GM23338 (cell line): ENCODE measurements at regions not wholly inside any gene's neighbourhood (a gene's known extent, or its start where the extent isn't known, plus 50 kb on each side); places are given as distances from the start of the nearest gene placed in this dataset.

Experiments used
- ATAC-seq: fragments of 200-7000 bp; cut with Tn5 transposase; 3 replicates; pipeline ENCODE4 v1.9.1; 2020
- DNase-seq: peaks from one replicate; pipeline ENCODE4 v3.0.0-alpha.2; 2015; ENCODE audit warnings: low spot score
- H2AFZ ChIP-seq: fragments of 200-600 bp; sonication (generic); 2 replicates; pipeline ENCODE4 v1.8.0; 2016; ENCODE audit warnings: antibody characterized with exemption, mild to moderate bottlenecking, moderate library complexity
- H3F3A ChIP-seq: fragments of 200-600 bp; sonication (generic); replicated peaks from 2 replicates; pipeline ENCODE4 v1.8.0; 2017; ENCODE audit warnings: antibody characterized with exemption, mixed run types, low read depth
- H3K27ac ChIP-seq: fragments of 200-600 bp; sonication (generic); 2 replicates; pipeline ENCODE4 v1.6.1; 2016; ENCODE audit warnings: low read depth
- H3K27me3 ChIP-seq: fragments of 200-600 bp; sonication (generic); 2 replicates; pipeline ENCODE4 v1.8.0; 2016; ENCODE audit warnings: mild to moderate bottlenecking, mixed run types, moderate library complexity; ENCODE audit not compliant: insufficient read depth
- H3K36me3 ChIP-seq: fragments of 200-600 bp; sonication (generic); 2 replicates; pipeline ENCODE4 v1.8.0; 2016; ENCODE audit warnings: mild to moderate bottlenecking; ENCODE audit not compliant: insufficient read depth
- H3K4me1 ChIP-seq: fragments of 200-600 bp; sonication (generic); 2 replicates; pipeline ENCODE4 v1.8.0; 2016; ENCODE audit warnings: mild to moderate bottlenecking, moderate library complexity; ENCODE audit not compliant: insufficient read depth
- H3K4me2 ChIP-seq: fragments of 200-600 bp; sonication (generic); 2 replicates; pipeline ENCODE4 v1.7.1; 2017; ENCODE audit warnings: mixed run types
- H3K4me3 ChIP-seq: fragments of 200-600 bp; sonication (generic); 2 replicates; pipeline ENCODE4 v1.6.1; 2016; ENCODE audit warnings: mixed run types
- H3K79me2 ChIP-seq: fragments of 200-600 bp; sonication (generic); replicated peaks from 2 replicates; pipeline ENCODE4 v1.8.0; 2017; ENCODE audit warnings: mild to moderate bottlenecking; ENCODE audit not compliant: insufficient read depth
- H3K9me2 ChIP-seq: fragments of 200-600 bp; sonication (generic); 2 replicates; pipeline ENCODE4 v1.8.0; 2017; ENCODE audit not compliant: insufficient read depth
- H4K20me1 ChIP-seq: fragments of 200-600 bp; sonication (generic); replicated peaks from 2 replicates; pipeline ENCODE4 v1.8.0; 2017; ENCODE audit warnings: mild to moderate bottlenecking; ENCODE audit not compliant: insufficient read depth
- H3K27ac Mint-ChIP-seq: 2 replicates; pipeline ENCODE4 v1.8.0; 2020; ENCODE audit warnings: inconsistent platforms, mild to moderate bottlenecking, moderate library complexity, mixed read lengths
- H3K27me3 Mint-ChIP-seq: 3 replicates; pipeline ENCODE4 v1.8.0; 2022; ENCODE audit warnings: low read depth, mild to moderate bottlenecking, moderate library complexity, mixed read lengths, inconsistent platforms; ENCODE audit not compliant: insufficient read depth, poor library complexity
- H3K36me3 Mint-ChIP-seq: 3 replicates; pipeline ENCODE4 v1.8.0; 2021; ENCODE audit warnings: low read depth, mild to moderate bottlenecking, inconsistent platforms, moderate library complexity, mixed read lengths
- H3K4me1 Mint-ChIP-seq: 3 replicates; pipeline ENCODE4 v1.8.0; 2020; ENCODE audit warnings: mild to moderate bottlenecking, inconsistent platforms, mixed read lengths
- H3K4me3 Mint-ChIP-seq: 3 replicates; pipeline ENCODE4 v1.8.0; 2021; ENCODE audit warnings: moderate library complexity, mild to moderate bottlenecking, inconsistent platforms, mixed read lengths
- H3K9me3 Mint-ChIP-seq: 3 replicates; pipeline ENCODE4 v1.8.0; 2020; ENCODE audit warnings: moderate library complexity, mild to moderate bottlenecking, inconsistent platforms, mixed read lengths
- CREB1 ChIP-seq: fragments of 250-450 bp; sonication (Bioruptor Pico); IDR thresholded peaks from 2 replicates; pipeline ENCODE4 v1.5.0; 2020; ENCODE audit warnings: low read depth, mild to moderate bottlenecking, moderate library complexity
- EZH2 ChIP-seq: fragments of 200-600 bp; sonication (generic); IDR thresholded peaks from one replicate; pipeline ENCODE4 v1.8.0; 2017; ENCODE audit warnings: antibody characterized with exemption, mild to moderate bottlenecking, low read depth; ENCODE audit not compliant: unreplicated experiment
- NANOG ChIP-seq: IDR thresholded peaks from 2 replicates; pipeline ENCODE4 v1.6.1; 2016; ENCODE audit warnings: antibody characterized with exemption, borderline replicate concordance
- POLR2AphosphoS5 ChIP-seq: IDR thresholded peaks from 2 replicates; pipeline ENCODE4 v1.6.1; 2016; ENCODE audit warnings: antibody characterized with exemption, low read depth
- ZNF114 ChIP-seq: fragments of 250-450 bp; sonication (Bioruptor Pico); IDR thresholded peaks from 2 replicates; pipeline ENCODE4 v1.5.0; 2020; ENCODE audit warnings: mild to moderate bottlenecking, moderate library complexity
- ZNF331 ChIP-seq: fragments of 250-450 bp; sonication (Bioruptor Pico); IDR thresholded peaks from 2 replicates; pipeline ENCODE4 v1.5.0; 2020; ENCODE audit warnings: low read depth, mild to moderate bottlenecking, moderate library complexity
- TF ChIP-seq, protein P1 (sequence below): IDR thresholded peaks from one replicate; pipeline ENCODE4 v1.6.1; 2018; ENCODE audit warnings: antibody characterized with exemption; ENCODE audit not compliant: unreplicated experiment
- TF ChIP-seq, protein P2 (sequence below): IDR thresholded peaks from 2 replicates; pipeline ENCODE4 v1.6.1; 2016; ENCODE audit warnings: antibody characterized with exemption
- TF ChIP-seq, protein P3 (sequence below), 2 experiments: fragments of 200-600 bp in 1 of 2; sonication (generic) in 1 of 2; conservative IDR thresholded peaks; 2 replicates each; pipeline versions ENCODE4 v1.5.1 to v1.6.1; 2016 to 2017; ENCODE audit warnings: antibody characterized with exemption in 2 of 2, low read depth in 2 of 2, mild to moderate bottlenecking in 2 of 2, moderate library complexity in 1 of 2

DNA sequence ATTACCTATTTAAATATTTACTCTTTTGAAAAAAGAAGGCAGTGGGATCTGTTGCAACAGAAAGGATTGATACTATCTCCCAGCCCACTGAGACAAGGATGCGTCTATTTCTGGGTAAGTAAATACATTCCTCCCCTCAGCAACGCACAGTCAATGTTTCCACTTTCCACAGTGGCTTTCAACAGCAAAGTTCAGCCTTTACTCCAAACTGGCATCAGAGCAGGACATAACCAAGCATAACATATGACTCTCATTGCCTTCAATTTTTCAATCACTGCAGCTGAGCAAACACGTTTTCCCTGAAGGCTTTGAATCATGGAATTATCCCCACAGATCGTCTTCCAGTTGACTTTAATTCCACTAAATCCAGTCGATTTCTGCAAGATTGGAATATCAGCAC lies 160.3 kb upstream of the FRG1 start (continued):
- TF ChIP-seq, protein P1, sequence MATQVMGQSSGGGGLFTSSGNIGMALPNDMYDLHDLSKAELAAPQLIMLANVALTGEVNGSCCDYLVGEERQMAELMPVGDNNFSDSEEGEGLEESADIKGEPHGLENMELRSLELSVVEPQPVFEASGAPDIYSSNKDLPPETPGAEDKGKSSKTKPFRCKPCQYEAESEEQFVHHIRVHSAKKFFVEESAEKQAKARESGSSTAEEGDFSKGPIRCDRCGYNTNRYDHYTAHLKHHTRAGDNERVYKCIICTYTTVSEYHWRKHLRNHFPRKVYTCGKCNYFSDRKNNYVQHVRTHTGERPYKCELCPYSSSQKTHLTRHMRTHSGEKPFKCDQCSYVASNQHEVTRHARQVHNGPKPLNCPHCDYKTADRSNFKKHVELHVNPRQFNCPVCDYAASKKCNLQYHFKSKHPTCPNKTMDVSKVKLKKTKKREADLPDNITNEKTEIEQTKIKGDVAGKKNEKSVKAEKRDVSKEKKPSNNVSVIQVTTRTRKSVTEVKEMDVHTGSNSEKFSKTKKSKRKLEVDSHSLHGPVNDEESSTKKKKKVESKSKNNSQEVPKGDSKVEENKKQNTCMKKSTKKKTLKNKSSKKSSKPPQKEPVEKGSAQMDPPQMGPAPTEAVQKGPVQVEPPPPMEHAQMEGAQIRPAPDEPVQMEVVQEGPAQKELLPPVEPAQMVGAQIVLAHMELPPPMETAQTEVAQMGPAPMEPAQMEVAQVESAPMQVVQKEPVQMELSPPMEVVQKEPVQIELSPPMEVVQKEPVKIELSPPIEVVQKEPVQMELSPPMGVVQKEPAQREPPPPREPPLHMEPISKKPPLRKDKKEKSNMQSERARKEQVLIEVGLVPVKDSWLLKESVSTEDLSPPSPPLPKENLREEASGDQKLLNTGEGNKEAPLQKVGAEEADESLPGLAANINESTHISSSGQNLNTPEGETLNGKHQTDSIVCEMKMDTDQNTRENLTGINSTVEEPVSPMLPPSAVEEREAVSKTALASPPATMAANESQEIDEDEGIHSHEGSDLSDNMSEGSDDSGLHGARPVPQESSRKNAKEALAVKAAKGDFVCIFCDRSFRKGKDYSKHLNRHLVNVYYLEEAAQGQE, result no peak
- TF ChIP-seq POLR2AphosphoS5 (no peak), ZNF331 (no peak), EZH2 (no peak), NANOG (no peak), CREB1 (CRISPR knock-in tag) (no peak)

DNA sequence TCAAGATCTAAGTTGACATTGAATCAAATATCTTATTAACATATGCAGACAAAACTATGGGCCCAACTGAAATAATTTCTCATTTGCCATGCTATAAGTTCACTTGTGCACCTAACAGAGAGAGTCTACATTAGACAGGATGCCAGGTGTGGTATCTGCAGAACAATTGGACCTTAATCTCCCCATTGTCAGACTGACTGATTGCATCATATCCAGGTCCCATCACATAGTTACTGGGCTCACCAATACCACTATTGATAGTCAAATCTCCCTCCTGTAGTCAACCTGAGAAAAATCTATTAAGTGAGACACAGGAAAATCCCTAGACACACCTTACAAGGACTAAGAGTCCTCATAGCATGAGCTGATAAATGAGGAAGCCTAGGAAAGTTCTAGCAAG lies 156.0 kb upstream of the FRG1 start:
- no peak overlapping the region for H3K27ac Mint-ChIP-seq
- no peak overlapping the region for H3K27ac ChIP-seq
- H3K9me2 ChIP-seq, result peaks cover 8% of the 10 kb centered on the region; the same call in 1 of the 2 replicates
- H3K9me3 Mint-ChIP-seq, result peaks cover 88% of the 10 kb centered on the region
- H3K27me3 Mint-ChIP-seq, result peaks cover 7% of the 10 kb centered on the region
- no peaks in the 10 kb centered on the region for H3K79me2 ChIP-seq
- peaks cover 8% of the 10 kb centered on the region; the same call in 2 of the 3 replicates for H3K4me1 Mint-ChIP-seq
- H3K4me3 ChIP-seq, result no peak overlapping the region
- ATAC-seq (no peak), DNase-seq (no peak)
- H3F3A ChIP-seq, result no peaks in the 10 kb centered on the region
- TF ChIP-seq EZH2, result no peak
- TF ChIP-seq NANOG, result no peak
- no peak for TF ChIP-seq CREB1 (CRISPR knock-in tag)
- no peak for TF ChIP-seq ZNF114 (CRISPR knock-in tag)
- H2AFZ ChIP-seq, result peak overlapping the region; percentile 72
- H3K4me3 Mint-ChIP-seq, result no peak overlapping the region
- H3K4me1 ChIP-seq, result peaks cover 11% of the 10 kb centered on the region
- H3K36me3 Mint-ChIP-seq, result peaks cover 25% of the 10 kb centered on the region
- H3K27me3 ChIP-seq, result no peaks in the 10 kb centered on the region
- peak overlapping the region; percentile 44; the same call in 1 of the 2 replicates for H3K4me2 ChIP-seq
- H4K20me1 ChIP-seq, result no peaks in the 10 kb centered on the region
- H3K36me3 ChIP-seq, result no peaks in the 10 kb centered on the region

DNA sequence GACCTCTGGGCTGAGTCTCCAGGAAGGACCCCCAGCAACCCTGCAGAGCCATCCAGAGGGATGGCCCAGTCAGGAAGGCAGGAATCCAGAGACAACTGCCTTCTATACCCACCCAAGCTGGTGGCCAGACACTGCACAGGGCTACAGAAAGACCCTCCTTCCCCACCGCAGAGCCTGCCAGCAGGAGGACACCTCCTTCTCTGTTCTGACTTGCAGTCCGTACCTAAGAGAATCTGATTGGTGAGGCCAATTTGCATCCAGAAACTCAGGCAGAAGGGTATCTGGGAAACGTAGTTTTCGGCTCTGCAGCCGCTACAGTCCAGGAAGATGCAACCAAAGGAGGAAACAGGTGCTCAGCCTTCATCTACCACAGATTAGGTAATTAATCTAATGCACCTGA lies 155.4 kb upstream of the FRG1 start:
- TF ChIP-seq CREB1 (CRISPR knock-in tag), result no peak
- TF ChIP-seq, protein P2, sequence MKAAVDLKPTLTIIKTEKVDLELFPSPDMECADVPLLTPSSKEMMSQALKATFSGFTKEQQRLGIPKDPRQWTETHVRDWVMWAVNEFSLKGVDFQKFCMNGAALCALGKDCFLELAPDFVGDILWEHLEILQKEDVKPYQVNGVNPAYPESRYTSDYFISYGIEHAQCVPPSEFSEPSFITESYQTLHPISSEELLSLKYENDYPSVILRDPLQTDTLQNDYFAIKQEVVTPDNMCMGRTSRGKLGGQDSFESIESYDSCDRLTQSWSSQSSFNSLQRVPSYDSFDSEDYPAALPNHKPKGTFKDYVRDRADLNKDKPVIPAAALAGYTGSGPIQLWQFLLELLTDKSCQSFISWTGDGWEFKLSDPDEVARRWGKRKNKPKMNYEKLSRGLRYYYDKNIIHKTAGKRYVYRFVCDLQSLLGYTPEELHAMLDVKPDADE, result peak; percentile 61; the same call in 1 of the 2 replicates
- TF ChIP-seq, protein P3, sequence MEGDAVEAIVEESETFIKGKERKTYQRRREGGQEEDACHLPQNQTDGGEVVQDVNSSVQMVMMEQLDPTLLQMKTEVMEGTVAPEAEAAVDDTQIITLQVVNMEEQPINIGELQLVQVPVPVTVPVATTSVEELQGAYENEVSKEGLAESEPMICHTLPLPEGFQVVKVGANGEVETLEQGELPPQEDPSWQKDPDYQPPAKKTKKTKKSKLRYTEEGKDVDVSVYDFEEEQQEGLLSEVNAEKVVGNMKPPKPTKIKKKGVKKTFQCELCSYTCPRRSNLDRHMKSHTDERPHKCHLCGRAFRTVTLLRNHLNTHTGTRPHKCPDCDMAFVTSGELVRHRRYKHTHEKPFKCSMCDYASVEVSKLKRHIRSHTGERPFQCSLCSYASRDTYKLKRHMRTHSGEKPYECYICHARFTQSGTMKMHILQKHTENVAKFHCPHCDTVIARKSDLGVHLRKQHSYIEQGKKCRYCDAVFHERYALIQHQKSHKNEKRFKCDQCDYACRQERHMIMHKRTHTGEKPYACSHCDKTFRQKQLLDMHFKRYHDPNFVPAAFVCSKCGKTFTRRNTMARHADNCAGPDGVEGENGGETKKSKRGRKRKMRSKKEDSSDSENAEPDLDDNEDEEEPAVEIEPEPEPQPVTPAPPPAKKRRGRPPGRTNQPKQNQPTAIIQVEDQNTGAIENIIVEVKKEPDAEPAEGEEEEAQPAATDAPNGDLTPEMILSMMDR (conservative IDR thresholded peaks at IDR 0.05; ENCODE audit: low read depth in 2 of 2), result no peak; a peak in 1 of 4 replicates
- TF ChIP-seq POLR2AphosphoS5, result peak; percentile 57; the same call in 1 of the 2 replicates
- H3K4me3 Mint-ChIP-seq, result no peak overlapping the region
- peaks cover 89% of the 10 kb centered on the region for H3K9me3 Mint-ChIP-seq
- Histone ChIP-seq H3K4me2 (peak overlapping the region; percentile 44; the same call in 1 of the 2 replicates), H3F3A (no peaks in the 10 kb centered on the region), H3K36me3 (no peaks in the 10 kb centered on the region), H3K27me3 (no peaks in the 10 kb centered on the region), H3K9me2 (peaks cover 8% of the 10 kb centered on the region; the same call in 1 of the 2 replicates), H2AFZ (peak overlapping the region; percentile 72), H3K4me3 (no peak overlapping the region), H3K4me1 (peaks cover 11% of the 10 kb centered on the region), H3K27ac (no peak overlapping the region), H4K20me1 (no peaks in the 10 kb centered on the region), H3K79me2 (no peaks in the 10 kb centered on the region)
- peaks cover 25% of the 10 kb centered on the region for H3K36me3 Mint-ChIP-seq
- DNase-seq (peak; percentile 77), ATAC-seq (peak; percentile 95)
- H3K4me1 Mint-ChIP-seq, result peaks cover 8% of the 10 kb centered on the region; the same call in 2 of the 3 replicates
- H3K27ac Mint-ChIP-seq, result no peak overlapping the region
- H3K27me3 Mint-ChIP-seq, result peaks cover 7% of the 10 kb centered on the region
